Natural killer cell treated with Interleukin-12 subunit alpha and Interleukin-12 subunit beta and Interleukin-15 and Interleukin-18, amount 100 ng/mL, for 72 hours (primary cell): ENCODE measurements at regions not wholly inside any gene's neighbourhood (a gene's known extent, or its start where the extent isn't known, plus 50 kb on each side); places are given as distances from the start of the nearest gene placed in this dataset.
A peak's percentile ranks its signal among the peaks of the same experiment; 100 is the strongest.

Experiments used
- ATAC-seq, 2 donors: fragments of 150-1000 bp; cut with Tn5 transposase in 1 of 2; sonication (Bioruptor Pico), chemical (Tn5 transposase) in 1 of 2; 2 replicates each; pipeline ENCODE4 v1.10.0; 2021
- DNase-seq: peaks from one replicate; pipeline ENCODE4 v3.0.0; 2022; ENCODE audit warnings: low spot score
- H3K27ac Mint-ChIP-seq, 2 donors: 1 replicate in 1 of 2; 2 replicates in 1 of 2; pipeline ENCODE4 v1.8.0; 2022; ENCODE audit warnings: mixed read lengths in 2 of 2, mild to moderate bottlenecking in 1 of 2, moderate library complexity in 1 of 2
- H3K27me3 Mint-ChIP-seq, 2 donors: 1 replicate in 1 of 2; 2 replicates in 1 of 2; pipeline ENCODE4 v1.8.0; 2022; ENCODE audit warnings: mixed read lengths in 2 of 2
- H3K36me3 Mint-ChIP-seq: one replicate; pipeline ENCODE4 v1.8.0; 2022; ENCODE audit warnings: mixed read lengths
- H3K4me1 Mint-ChIP-seq, 2 donors: 1 replicate in 1 of 2; 2 replicates in 1 of 2; pipeline ENCODE4 v1.8.0; 2022; ENCODE audit warnings: low read depth in 2 of 2, mixed read lengths in 2 of 2, mild to moderate bottlenecking in 1 of 2
- H3K4me3 Mint-ChIP-seq: one replicate; pipeline ENCODE4 v1.8.0; 2022; ENCODE audit warnings: mixed read lengths
- H3K9me3 Mint-ChIP-seq: 2 replicates; pipeline ENCODE4 v1.8.0; 2022; ENCODE audit warnings: mixed read lengths

DNA sequence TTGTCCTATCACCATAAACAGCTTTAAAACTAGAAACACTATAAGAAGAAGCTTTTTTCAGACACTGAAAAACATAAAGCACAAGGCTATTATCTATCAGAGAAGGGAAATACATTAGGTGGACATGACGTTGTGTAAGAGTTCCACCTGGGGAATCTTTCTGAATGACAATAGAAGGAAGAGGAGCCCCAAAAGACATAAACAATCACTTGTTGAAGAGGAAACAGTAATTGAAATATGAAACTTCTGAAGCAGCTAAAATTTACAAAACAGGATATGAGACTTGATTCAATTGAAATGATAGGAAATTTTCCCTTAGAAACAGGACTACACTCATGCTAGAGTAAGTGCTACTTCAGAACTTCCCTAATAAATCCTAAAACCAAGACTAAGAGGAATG lies 933.6 kb downstream of the EFNA5 start:
- DNase-seq (no peak), ATAC-seq (no peak)
- Mint-ChIP-seq H3K27me3 (no peaks in the 10 kb centered on the region), H3K27ac (no peak overlapping the region), H3K36me3 (peaks cover 20% of the 10 kb centered on the region), H3K4me1 (no peaks in the 10 kb centered on the region), H3K4me3 (no peak overlapping the region), H3K9me3 (peaks cover 24% of the 10 kb centered on the region)

DNA sequence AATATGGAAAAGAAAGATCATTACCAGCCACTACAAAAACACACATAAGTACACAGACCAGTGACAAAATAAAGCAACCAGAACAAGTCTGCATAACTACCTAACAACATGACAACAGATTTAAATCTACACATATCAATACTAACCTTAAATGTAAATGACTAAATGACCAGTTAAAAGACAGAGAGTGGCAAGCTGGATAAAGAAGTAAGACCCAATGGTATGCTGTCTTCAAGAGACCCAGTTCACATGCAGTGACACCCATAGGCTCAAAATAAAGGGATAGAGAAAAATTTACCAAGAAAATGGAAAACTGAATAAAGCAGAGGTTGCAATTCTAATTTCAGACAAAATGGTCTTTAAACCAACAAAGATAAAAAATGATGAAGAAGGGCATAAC lies 938.1 kb downstream of the EFNA5 start:
- Mint-ChIP-seq H3K9me3 (peaks cover 37% of the 10 kb centered on the region), H3K4me3 (no peak overlapping the region), H3K27ac (no peak overlapping the region), H3K27me3 (peaks cover 0 to 1% of the 10 kb centered on the region in 2 donors), H3K4me1 (no peaks in the 10 kb centered on the region), H3K36me3 (peaks cover 28% of the 10 kb centered on the region)
- no peak for ATAC-seq
- no peak for DNase-seq

DNA sequence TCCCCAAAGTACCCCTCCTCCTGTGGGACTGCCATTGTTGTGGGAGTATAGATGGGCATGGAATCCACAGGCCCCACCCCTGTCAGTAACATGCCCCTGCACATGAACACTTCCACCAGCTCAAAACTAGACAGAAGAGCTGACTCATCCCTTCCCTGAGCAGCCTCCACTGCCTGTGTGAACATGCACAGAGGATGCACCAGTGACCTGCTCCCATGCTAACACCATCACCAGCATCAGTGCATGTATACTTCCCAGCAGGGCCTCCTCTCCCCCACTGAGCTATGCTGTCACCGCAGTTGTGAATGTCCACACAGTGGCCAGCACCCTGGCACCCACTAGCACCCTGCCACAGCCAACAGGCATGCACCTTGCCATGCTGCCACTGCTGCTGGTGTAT lies 939.8 kb downstream of the EFNA5 start:
- DNase-seq: no peak
- Mint-ChIP-seq H3K27ac (no peak overlapping the region), H3K27me3 (peaks cover 0 to 9% of the 10 kb centered on the region in 2 donors), H3K9me3 (peaks cover 42% of the 10 kb centered on the region), H3K36me3 (peaks cover 28% of the 10 kb centered on the region), H3K4me1 (no peaks in the 10 kb centered on the region), H3K4me3 (no peak overlapping the region)
- no peak for ATAC-seq

DNA sequence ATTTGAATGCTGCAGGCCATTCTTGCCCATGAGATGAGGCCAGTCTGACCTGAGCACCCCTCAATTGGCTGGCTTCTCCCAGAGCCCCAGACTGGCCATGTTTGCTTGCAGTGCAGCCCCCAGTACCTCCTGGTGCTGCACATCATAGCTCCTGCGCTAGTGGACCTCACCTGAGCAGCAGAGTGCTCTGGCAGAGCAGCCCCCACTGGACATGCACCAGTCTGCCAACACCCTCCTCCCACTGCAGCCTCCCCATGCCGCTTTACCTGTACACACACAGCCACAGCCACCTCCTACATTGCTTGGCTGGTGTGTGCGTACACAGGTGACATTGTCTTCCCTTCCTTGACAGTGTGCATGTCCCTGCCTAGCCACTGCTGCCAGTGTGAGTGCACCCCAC lies 940.2 kb downstream of the EFNA5 start:
- ATAC-seq (peak; percentile 9 to 43), DNase-seq (no peak)
- no peak overlapping the region for H3K27ac Mint-ChIP-seq
- H3K4me1 Mint-ChIP-seq: no peaks in the 10 kb centered on the region
- H3K27me3 Mint-ChIP-seq: peaks cover 0 to 9% of the 10 kb centered on the region in 2 donors
- H3K4me3 Mint-ChIP-seq: no peak overlapping the region
- peaks cover 41% of the 10 kb centered on the region for H3K9me3 Mint-ChIP-seq
- peaks cover 28% of the 10 kb centered on the region for H3K36me3 Mint-ChIP-seq

DNA sequence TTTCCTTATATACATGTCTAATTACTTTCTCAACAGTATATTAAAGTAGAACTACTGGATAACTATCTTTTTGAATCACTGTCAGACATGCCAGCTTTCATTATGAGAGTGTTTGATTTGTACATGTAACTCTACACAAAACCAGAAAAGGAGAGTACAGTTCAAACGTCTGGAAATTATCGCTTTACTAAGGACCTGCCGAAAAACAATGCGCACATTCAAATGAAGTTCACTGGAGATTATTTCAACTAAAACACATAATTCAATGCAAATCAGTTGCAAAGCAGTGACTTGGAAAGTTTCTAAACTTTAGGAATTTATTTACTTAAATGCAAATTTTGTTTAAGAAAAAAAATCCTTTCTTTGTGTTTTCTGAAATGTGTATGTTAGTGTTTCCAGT lies 942.5 kb downstream of the EFNA5 start:
- H3K4me3 Mint-ChIP-seq: no peak overlapping the region
- H3K27me3 Mint-ChIP-seq: peaks cover 0 to 9% of the 10 kb centered on the region in 2 donors
- no peaks in the 10 kb centered on the region for H3K4me1 Mint-ChIP-seq
- peaks cover 18% of the 10 kb centered on the region for H3K36me3 Mint-ChIP-seq
- H3K9me3 Mint-ChIP-seq: peaks cover 26% of the 10 kb centered on the region
- ATAC-seq (no peak), DNase-seq (no peak)
- no peak overlapping the region for H3K27ac Mint-ChIP-seq

DNA sequence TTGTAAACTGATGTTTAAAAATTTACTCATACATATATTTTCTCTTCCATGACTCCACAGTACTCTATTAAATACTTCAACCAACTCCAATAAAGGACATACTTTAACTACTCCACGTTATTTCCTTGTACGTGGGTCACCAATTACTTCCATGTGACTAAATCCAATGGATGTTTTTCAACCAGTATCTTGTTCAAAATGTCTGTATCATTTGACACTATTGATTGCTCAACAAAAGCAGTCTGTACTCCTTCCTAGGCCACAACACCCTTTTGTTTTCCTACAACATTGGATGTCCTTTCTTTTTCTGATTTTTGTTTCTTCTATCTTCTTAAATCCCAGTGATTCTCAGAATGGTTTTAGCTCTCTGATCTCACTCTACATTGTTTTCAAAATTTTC lies 943.7 kb downstream of the EFNA5 start:
- ATAC-seq (no peak), DNase-seq (no peak)
- H3K4me3 Mint-ChIP-seq: no peak overlapping the region
- H3K27ac Mint-ChIP-seq: no peak overlapping the region
- H3K36me3 Mint-ChIP-seq: peaks cover 7% of the 10 kb centered on the region
- H3K27me3 Mint-ChIP-seq: peaks cover 0 to 9% of the 10 kb centered on the region in 2 donors
- H3K4me1 Mint-ChIP-seq: no peaks in the 10 kb centered on the region
- peaks cover 17% of the 10 kb centered on the region for H3K9me3 Mint-ChIP-seq

DNA sequence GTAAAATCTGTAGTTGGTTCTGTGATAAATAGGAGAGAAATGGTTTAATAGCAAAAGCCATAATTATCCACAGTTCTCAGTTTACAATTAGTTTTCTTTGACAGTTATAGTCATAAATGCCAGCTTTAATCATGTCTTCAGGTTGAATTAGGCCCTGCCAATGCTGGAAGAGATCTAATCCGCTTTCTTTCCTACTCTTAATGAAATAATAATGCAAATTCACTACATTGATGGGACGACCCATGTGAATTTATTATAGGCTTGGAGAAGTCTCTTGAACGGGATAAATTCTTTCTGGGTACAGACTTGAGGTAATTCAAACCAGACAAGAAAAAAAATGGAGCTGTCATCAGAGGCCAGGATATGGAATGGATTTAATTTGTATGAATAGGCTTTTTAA lies 950.4 kb downstream of the EFNA5 start:
- DNase-seq (no peak), ATAC-seq (no peak)
- Mint-ChIP-seq H3K36me3 (no peaks in the 10 kb centered on the region), H3K9me3 (peaks cover 6% of the 10 kb centered on the region), H3K4me3 (no peak overlapping the region), H3K27ac (no peak overlapping the region), H3K27me3 (no peaks in the 10 kb centered on the region), H3K4me1 (no peaks in the 10 kb centered on the region)

DNA sequence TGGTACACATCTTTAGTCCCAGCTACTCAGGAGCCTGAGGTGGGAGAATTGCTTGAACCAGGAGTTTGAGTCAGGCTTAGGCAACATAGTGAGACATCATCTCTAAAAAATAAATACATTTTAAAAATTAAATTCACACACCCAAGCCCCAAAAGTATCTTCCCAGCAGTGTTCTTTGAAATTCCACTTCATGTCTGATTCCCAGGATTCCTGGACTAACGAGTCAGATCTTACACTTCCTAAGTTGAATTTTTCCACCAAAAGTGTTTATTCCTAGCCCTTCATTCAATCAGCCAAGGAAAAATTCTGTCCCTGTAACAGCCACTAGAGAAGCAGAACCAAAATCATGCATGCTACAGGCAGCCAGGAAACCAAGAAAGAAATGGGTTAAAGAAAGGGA lies 970.9 kb downstream of the EFNA5 start:
- H3K27ac Mint-ChIP-seq: no peak overlapping the region
- no peaks in the 10 kb centered on the region for H3K36me3 Mint-ChIP-seq
- DNase-seq (no peak), ATAC-seq (no peak)
- H3K4me3 Mint-ChIP-seq: no peak overlapping the region
- no peaks in the 10 kb centered on the region for H3K27me3 Mint-ChIP-seq
- H3K9me3 Mint-ChIP-seq: peaks cover 6% of the 10 kb centered on the region
- H3K4me1 Mint-ChIP-seq: no peaks in the 10 kb centered on the region

DNA sequence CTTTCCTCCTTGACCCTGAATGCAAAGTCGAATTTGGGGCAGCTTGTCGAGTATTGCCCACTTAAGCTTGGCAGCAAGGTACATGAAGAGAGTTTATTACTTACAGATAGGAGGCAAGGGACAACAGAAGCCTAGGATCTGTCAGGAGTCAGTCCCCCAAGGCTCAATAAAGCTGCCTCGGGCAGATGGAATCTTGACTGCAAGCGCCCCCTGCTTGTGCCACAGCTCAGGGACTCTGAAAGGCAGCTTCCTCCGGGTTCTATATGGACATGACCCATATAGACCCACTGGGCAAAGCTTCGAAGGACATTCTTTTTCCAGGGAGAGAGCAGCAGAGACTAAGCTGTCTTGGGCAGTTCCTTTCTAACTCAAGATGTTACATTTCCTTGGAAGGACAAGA lies 971.5 kb downstream of the EFNA5 start:
- Mint-ChIP-seq H3K36me3 (no peaks in the 10 kb centered on the region), H3K4me1 (no peaks in the 10 kb centered on the region), H3K27ac (no peak overlapping the region), H3K9me3 (peaks cover 6% of the 10 kb centered on the region), H3K4me3 (no peak overlapping the region), H3K27me3 (no peaks in the 10 kb centered on the region)
- ATAC-seq: no peak
- DNase-seq: no peak

DNA sequence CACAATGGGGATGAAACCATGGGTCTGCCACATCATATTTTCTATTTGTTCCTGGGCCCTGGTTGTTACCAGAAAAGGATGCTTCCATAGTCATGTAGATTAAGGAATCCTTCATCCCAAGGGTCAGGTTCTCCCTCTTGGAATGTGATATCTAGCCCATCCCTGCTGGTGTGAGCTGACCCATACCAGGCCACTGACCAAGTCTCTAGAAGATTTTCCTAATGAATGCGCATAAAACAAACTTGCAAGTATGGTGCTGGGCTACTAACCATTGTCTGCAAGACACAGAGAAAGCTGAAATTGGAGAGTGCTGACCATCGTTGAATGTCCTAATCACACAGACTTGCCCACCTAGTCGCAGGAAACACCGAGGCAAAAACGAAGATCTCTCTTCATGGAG lies 972.6 kb downstream of the EFNA5 start:
- Mint-ChIP-seq H3K27ac (no peak overlapping the region), H3K4me3 (no peak overlapping the region), H3K27me3 (no peaks in the 10 kb centered on the region)

DNA sequence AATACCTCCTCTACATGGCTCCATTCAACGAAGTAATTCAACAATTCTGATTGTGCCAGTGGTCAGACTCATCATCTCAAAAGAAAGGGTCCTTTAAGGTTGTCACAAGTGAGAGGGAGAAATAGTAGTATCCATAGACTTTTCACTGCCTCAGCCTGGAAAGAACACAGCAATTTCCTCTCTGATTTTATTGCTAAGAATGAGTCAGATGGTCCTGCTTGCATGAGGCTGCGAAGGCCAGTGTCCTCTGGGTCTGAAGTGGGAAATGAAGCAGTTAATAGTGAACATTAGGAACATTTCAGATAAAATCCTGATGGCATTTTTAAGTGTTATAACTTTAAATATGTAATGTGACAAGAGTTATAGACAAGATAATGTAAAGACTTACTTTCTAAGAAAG lies 979.0 kb downstream of the EFNA5 start:
- no peak for ATAC-seq
- DNase-seq: no peak
- H3K36me3 Mint-ChIP-seq: no peaks in the 10 kb centered on the region
- no peaks in the 10 kb centered on the region for H3K9me3 Mint-ChIP-seq
- no peaks in the 10 kb centered on the region for H3K27me3 Mint-ChIP-seq
- no peak overlapping the region for H3K4me3 Mint-ChIP-seq
- no peak overlapping the region for H3K27ac Mint-ChIP-seq
- no peaks in the 10 kb centered on the region for H3K4me1 Mint-ChIP-seq

More for the DNA sequence above, 972.6 kb downstream of the EFNA5 start:
- peaks cover 6% of the 10 kb centered on the region for H3K9me3 Mint-ChIP-seq
- H3K4me1 Mint-ChIP-seq: no peaks in the 10 kb centered on the region
- no peak for DNase-seq
- no peaks in the 10 kb centered on the region for H3K36me3 Mint-ChIP-seq
- ATAC-seq: no peak

DNA sequence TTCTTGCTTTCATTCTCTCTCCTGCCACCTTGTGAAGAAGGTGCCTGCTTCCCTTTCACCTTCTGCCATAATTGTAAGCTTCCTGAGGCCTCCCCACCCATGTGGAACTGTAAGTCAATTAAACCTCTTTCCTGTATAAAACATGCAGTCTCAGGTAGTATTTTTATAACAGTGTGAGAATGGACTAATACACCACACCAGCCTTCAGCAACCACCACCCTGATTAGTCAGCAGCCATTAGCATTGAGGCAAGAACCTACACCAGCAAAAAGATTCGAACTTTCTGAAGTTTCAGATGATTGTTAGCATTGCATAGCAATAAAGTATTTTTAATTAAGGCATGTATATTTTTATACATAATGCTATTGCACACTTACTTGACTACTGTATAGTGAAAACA lies 980.2 kb downstream of the EFNA5 start:
- Mint-ChIP-seq H3K27me3 (no peaks in the 10 kb centered on the region), H3K27ac (no peak overlapping the region), H3K4me3 (no peak overlapping the region), H3K36me3 (no peaks in the 10 kb centered on the region), H3K9me3 (no peaks in the 10 kb centered on the region), H3K4me1 (no peaks in the 10 kb centered on the region)
- ATAC-seq: no peak
- DNase-seq: no peak

DNA sequence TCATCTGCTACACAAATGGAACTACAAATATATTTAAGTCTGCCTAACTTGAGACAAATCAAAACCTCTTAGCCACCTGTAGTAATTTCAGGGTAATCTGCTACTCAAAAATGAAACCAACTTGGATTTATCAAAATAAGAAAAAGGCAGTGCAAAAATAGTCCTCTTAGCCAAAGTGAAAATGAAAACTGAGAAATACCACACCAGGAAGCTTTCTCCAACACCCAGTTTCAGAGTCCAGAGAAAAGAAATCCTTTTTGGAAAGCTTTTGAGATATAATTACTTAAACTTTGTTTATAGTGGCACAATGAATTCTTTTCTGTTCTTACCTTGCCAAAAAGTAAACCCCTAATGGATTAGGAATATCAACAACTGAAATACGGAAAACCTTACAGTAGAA lies 990.4 kb downstream of the EFNA5 start:
- no peaks in the 10 kb centered on the region for H3K27me3 Mint-ChIP-seq
- no peak overlapping the region for H3K27ac Mint-ChIP-seq
- H3K4me3 Mint-ChIP-seq: peak overlapping the region; percentile 12
- peaks cover 5% of the 10 kb centered on the region for H3K9me3 Mint-ChIP-seq
- H3K4me1 Mint-ChIP-seq: no peaks in the 10 kb centered on the region
- DNase-seq (no peak), ATAC-seq (no peak)
- H3K36me3 Mint-ChIP-seq: no peaks in the 10 kb centered on the region

DNA sequence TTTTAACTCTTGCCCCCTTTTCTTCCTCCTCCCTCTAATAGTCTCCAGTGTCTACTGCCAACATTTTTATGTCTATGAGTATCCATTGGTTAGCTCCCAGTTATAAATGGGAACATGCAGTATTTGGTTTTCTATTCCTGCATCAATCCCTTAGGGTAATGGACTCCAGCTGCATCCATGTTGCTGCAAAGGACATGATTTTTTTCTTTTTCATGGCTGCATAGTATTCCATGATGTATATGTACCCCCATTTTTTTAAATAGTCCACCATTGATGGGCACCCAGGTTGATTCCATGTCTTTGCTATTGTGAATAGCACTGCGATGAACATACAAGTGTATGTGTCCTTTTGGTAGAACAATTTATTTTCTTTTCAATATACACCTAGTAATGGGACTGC lies 993.7 kb downstream of the EFNA5 start:
- Mint-ChIP-seq H3K9me3 (no peaks in the 10 kb centered on the region), H3K36me3 (no peaks in the 10 kb centered on the region), H3K4me1 (no peaks in the 10 kb centered on the region), H3K27me3 (no peaks in the 10 kb centered on the region), H3K4me3 (no peak overlapping the region), H3K27ac (no peak overlapping the region)
- no peak for ATAC-seq
- DNase-seq: no peak

DNA sequence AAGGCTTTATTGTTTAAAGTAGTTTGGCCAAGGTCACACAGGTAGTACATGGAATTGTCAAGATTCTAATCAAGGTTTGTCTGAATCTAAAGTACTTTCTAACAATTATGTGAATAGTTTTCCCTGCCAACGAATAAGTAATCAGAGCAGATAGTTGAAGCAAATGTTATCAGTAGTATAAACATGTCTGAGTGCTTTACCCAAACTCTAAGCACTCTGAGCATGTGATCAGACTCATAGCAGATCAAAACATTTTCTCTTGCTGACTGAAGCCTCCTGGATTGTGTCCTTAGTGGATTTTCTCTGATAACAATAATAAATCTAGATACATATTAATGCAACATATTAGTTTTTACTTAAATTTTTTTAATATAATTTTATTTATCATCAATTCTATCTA lies 995.0 kb downstream of the EFNA5 start:
- Mint-ChIP-seq H3K27ac (no peak overlapping the region), H3K27me3 (no peaks in the 10 kb centered on the region)
- no peak for ATAC-seq

More for the DNA sequence above, 995.0 kb downstream of the EFNA5 start:
- no peak for DNase-seq
- Mint-ChIP-seq H3K9me3 (no peaks in the 10 kb centered on the region), H3K4me3 (no peak overlapping the region), H3K36me3 (no peaks in the 10 kb centered on the region), H3K4me1 (no peaks in the 10 kb centered on the region)
